Stimulated activated CD4-positive, alpha-beta T cell treated with anti-CD3 and anti-CD28 coated beads, TNF-alpha, amount 100 ng/mL, for 4 hours (primary cell): ENCODE measurements at regions not wholly inside any gene's neighbourhood (a gene's known extent, or its start where the extent isn't known, plus 50 kb on each side); places are given as distances from the start of the nearest gene placed in this dataset.

Experiments used
- DNase-seq, 3 experiments: peaks; one replicate each; pipeline ENCODE4 v3.0.0-alpha.2; 2020; ENCODE audit warnings: low read depth in 3 of 3

- no peak for DNase-seq
These were observed 60.6 kb upstream of the SHH start for GRCh38 chr7:155872678-155873369.

- DNase-seq, result no peak
These were observed 58.9 kb upstream of the SHH start for GRCh38 chr7:155871211-155871610.

- no peak for DNase-seq
These were observed 58.3 kb upstream of the SHH start for GRCh38 chr7:155870334-155871180.

- no peak for DNase-seq
These were observed 57.5 kb upstream of the SHH start for GRCh38 chr7:155869784-155870076.

- DNase-seq, result no peak
These were observed 56.9 kb upstream of the SHH start for GRCh38 chr7:155868955-155869783.

GRCh38 chr7:155867734-155868400, 55.6 kb upstream of the SHH start:
- no peak for DNase-seq

- DNase-seq, result no peak
These were observed 55.0 kb upstream of the SHH start for GRCh38 chr7:155867280-155867679.

- no peak for DNase-seq
These were observed 53.7 kb upstream of the SHH start for GRCh38 chr7:155865830-155866525.

- DNase-seq, result no peak
These were observed 52.9 kb upstream of the SHH start for GRCh38 chr7:155864991-155865690.

- no peak for DNase-seq
These were observed 52.2 kb upstream of the SHH start for GRCh38 chr7:155864271-155864985.

GRCh38 chr7:155863721-155864151, 51.5 kb upstream of the SHH start:
- DNase-seq, result no peak

- no peak for DNase-seq
These were observed 50.0 kb upstream of the SHH start for GRCh38 chr7:155862123-155862892.
